Tibial nerve (tissue), 4 donors: ENCODE measurements at regions not wholly inside any gene's neighbourhood (a gene's known extent, or its start where the extent isn't known, plus 50 kb on each side); places are given as distances from the start of the nearest gene placed in this dataset.
"Not testable (repeated sequence)": the region's sequence is repeated elsewhere in the genome, so short reads cannot be mapped to it uniquely, and the experiment has no call there.

Source experiments
- DNase-seq, 2 donors: peaks; one replicate each; pipeline ENCODE4 v3.0.0-alpha.2; 2019; ENCODE audit warnings: low spot score in 2 of 2
- H3K27ac ChIP-seq, 4 donors: fragments of 200-600 bp; sonication (generic) in 3 of 4; one replicate each; pipeline ENCODE4 v1.5.1; 2017 to 2019; ENCODE audit warnings: mild to moderate bottlenecking in 1 of 4
- H3K27me3 ChIP-seq, 2 donors: fragments of 200-600 bp; sonication (generic) in 1 of 2; one replicate each; pipeline versions ENCODE4 v1.5.1 to v1.6.0; 2017 to 2019
- H3K36me3 ChIP-seq, 3 donors: fragments of 200-600 bp; sonication (generic); one replicate each; pipeline ENCODE4 v1.5.1; 2018 to 2019
- H3K4me1 ChIP-seq, 4 donors: fragments of 200-600 bp; sonication (generic) in 3 of 4; one replicate each; pipeline ENCODE4 v1.5.1; 2017 to 2019
- H3K4me3 ChIP-seq, 4 donors: fragments of 200-600 bp; sonication (generic) in 3 of 4; one replicate each; pipeline ENCODE4 v1.5.1; 2017 to 2019; ENCODE audit warnings: mild to moderate bottlenecking in 1 of 4, moderate library complexity in 1 of 4
- H3K9me3 ChIP-seq, 4 donors: fragments of 200-600 bp; sonication (generic) in 3 of 4; one replicate each; pipeline ENCODE4 v1.5.1; 2017 to 2019
- CTCF ChIP-seq, 5 experiments: fragments of 200-600 bp in 3 of 5; fragments of 450-650 bp in 2 of 5; sonication (generic) in 3 of 5; IDR thresholded peaks; one replicate each; pipeline ENCODE4 v1.5.1; 2016 to 2019; ENCODE audit warnings: antibody characterized with exemption in 5 of 5, mild to moderate bottlenecking in 3 of 5, moderate library complexity in 2 of 5
- EP300 ChIP-seq, 2 donors: sonication (generic); formaldehyde crosslinking; IDR thresholded peaks; one replicate each; pipeline ENCODE4 v1.6.1; 2017; ENCODE audit warnings: antibody characterized with exemption in 2 of 2, mild to moderate bottlenecking in 1 of 2
- POLR2A ChIP-seq, 2 donors: fragments of 450-650 bp; IDR thresholded peaks; one replicate each; pipeline ENCODE4 v1.6.1; 2017; ENCODE audit warnings: antibody characterized with exemption in 2 of 2, mild to moderate bottlenecking in 2 of 2, moderate library complexity in 2 of 2
- WGBS, 2 donors: methylation state at CpG; one replicate each; pipeline ENCODE4 v1.1.5; 2018; 5-methylcytosine and 5-hydroxymethylcytosine counted together

GRCh38 chr14:105598925-105599586 lies 72.7 kb downstream of the TMEM121 start:
- H3K27ac ChIP-seq, H3K4me3 ChIP-seq, H3K4me1 ChIP-seq, H3K36me3 ChIP-seq, H3K27me3 ChIP-seq, DNase-seq: not testable (repeated sequence)
- peaks cover 0 to 21% (median 0%) of the 10 kb centered on the region in 4 donors for H3K9me3 ChIP-seq
- WGBS, 2 donors = 74 to 85% methylated on average over 10 to 21 of the region's 26 CpGs

- not testable (repeated sequence) for H3K27me3 ChIP-seq, H3K4me3 ChIP-seq, H3K4me1 ChIP-seq, H3K27ac ChIP-seq, H3K36me3 ChIP-seq, DNase-seq
- whole genome bisulfite sequencing, 2 donors = 90 to 93% methylated on average over 17 to 24 of the region's 52 CpGs
- peaks cover 0 to 21% (median 0%) of the 10 kb centered on the region in 4 donors for H3K9me3 ChIP-seq
Measured at GRCh38 chr14:105600195-105600938, 74.0 kb downstream of the TMEM121 start.

- Histone ChIP-seq H3K36me3 (no peaks in the 10 kb centered on the region), H3K9me3 (peaks cover 0 to 21% (median 0%) of the 10 kb centered on the region in 4 donors), H3K4me1 (no peaks in the 10 kb centered on the region), H3K27me3 (no peaks in the 10 kb centered on the region), H3K4me3 (no peak overlapping the region), H3K27ac (no peak overlapping the region)
- WGBS, 2 donors = 84 to 87% methylated on average over 19 of the region's 19 CpGs
- no peak for TF ChIP-seq CTCF (IDR thresholded peaks at IDR 0.05)
- TF ChIP-seq POLR2A (IDR thresholded peaks at IDR 0.05) = no peak
- TF ChIP-seq EP300 (IDR thresholded peaks at IDR 0.05) = no peak
- no peak for DNase-seq
Measured at GRCh38 chr14:105600939-105601359, 74.6 kb downstream of the TMEM121 start.

- Histone ChIP-seq H3K27ac (no peak overlapping the region), H3K27me3 (no peaks in the 10 kb centered on the region), H3K9me3 (peaks cover 0 to 21% (median 0%) of the 10 kb centered on the region in 4 donors), H3K36me3 (no peaks in the 10 kb centered on the region), H3K4me3 (no peak overlapping the region), H3K4me1 (no peaks in the 10 kb centered on the region)
- TF ChIP-seq EP300 (IDR thresholded peaks at IDR 0.05) = no peak
- no peak for TF ChIP-seq CTCF (IDR thresholded peaks at IDR 0.05)
- TF ChIP-seq POLR2A (IDR thresholded peaks at IDR 0.05) = no peak
- no peak for DNase-seq
- 85 to 89% methylated on average over 19 to 20 of the region's 20 CpGs for WGBS, 2 donors
Measured at GRCh38 chr14:105601360-105602242, 75.2 kb downstream of the TMEM121 start.

GRCh38 chr14:105602243-105602750 lies 75.9 kb downstream of the TMEM121 start:
- H3K27ac ChIP-seq = no peak overlapping the region
- H3K27me3 ChIP-seq = no peaks in the 10 kb centered on the region
- no peaks in the 10 kb centered on the region for H3K4me1 ChIP-seq
- TF ChIP-seq CTCF (IDR thresholded peaks at IDR 0.05) (no peak), POLR2A (IDR thresholded peaks at IDR 0.05) (no peak), EP300 (IDR thresholded peaks at IDR 0.05) (no peak)
- 92 to 100% methylated on average over 1 to 9 of the region's 9 CpGs for WGBS, 2 donors
- no peak overlapping the region for H3K4me3 ChIP-seq
- peaks cover 0 to 21% (median 0%) of the 10 kb centered on the region in 4 donors for H3K9me3 ChIP-seq
- no peak for DNase-seq
- no peaks in the 10 kb centered on the region for H3K36me3 ChIP-seq
